ENCODE measurements at regions not wholly inside any gene's neighbourhood (a gene's known extent, or its start where the extent isn't known, plus 50 kb on each side); places are given as distances from the start of the nearest gene placed in this dataset.

DNA sequence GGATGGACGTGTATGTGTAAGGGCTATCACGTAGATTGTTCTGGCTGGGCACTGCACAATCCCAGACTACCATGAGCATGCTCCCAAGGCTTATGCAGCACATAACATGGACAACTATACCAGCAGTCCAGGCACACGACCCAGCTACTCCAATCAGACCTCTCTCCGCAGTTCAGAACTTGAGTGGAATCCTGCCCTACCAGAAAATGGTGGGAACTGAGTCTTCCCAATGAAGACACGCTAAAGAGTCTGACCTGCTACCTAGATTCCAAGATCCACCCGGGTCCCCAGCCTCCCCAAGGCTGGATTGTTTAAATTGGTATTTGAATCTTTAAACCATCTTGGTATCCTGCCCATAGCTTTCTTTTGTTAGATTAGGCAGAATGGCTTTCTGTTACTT is 251.3 kb upstream of the KAZN start:
- Histone ChIP-seq H4K20me1 (ENCODE audit: control insufficient read depth, extremely low read depth, insufficient read depth, low read length) (no peaks in the 10 kb centered on the region), H3K4me2 (ENCODE audit: control insufficient read depth, extremely low read depth, insufficient read depth, low read depth, low read length) (no peak overlapping the region), H2AFZ (ENCODE audit: control insufficient read depth, low read length) (no peak overlapping the region), H3K4me1 (ENCODE audit: control insufficient read depth, extremely low read depth, insufficient read depth, low read length) (no peaks in the 10 kb centered on the region), H3K79me2 (ENCODE audit: control insufficient read depth, insufficient read depth, low read length) (no peaks in the 10 kb centered on the region), H3K27ac (ENCODE audit: control insufficient read depth, insufficient read depth, low read length) (no peak overlapping the region), H3K9me1 (ENCODE audit: control insufficient read depth, extremely low read depth, insufficient read depth, low read length) (no peaks in the 10 kb centered on the region), H3K4me3 (ENCODE audit: control insufficient read depth in 2 of 3, extremely low read depth in 1 of 3, insufficient read depth in 2 of 3, low read depth in 1 of 3, low read length in 3 of 3) (no peak overlapping the region), H3K27me3 (ENCODE audit: control insufficient read depth, extremely low read depth, insufficient read depth, low read length) (no peaks in the 10 kb centered on the region), H3K9me3 (ENCODE audit: control insufficient read depth, low read depth, low read length) (no peaks in the 10 kb centered on the region), H3K36me3 (ENCODE audit: control insufficient read depth in 2 of 2, extremely low read depth in 1 of 2, insufficient read depth in 2 of 2, low read length in 2 of 2) (no peaks in the 10 kb centered on the region), H3K9ac (ENCODE audit: control insufficient read depth, extremely low read depth, insufficient read depth, low read length) (no peak overlapping the region)
- dilution Hi-C loops (cut with MboI; ENCODE audit: extremely low pct_ligation_motif_present, low sequenced_read_pairs), result no loop called here
- FAIRE-seq (no peak), DNase-seq (ENCODE audit: low read depth, low spot score) (no peak)
- no peak for TF ChIP-seq CTCF (optimal IDR thresholded peaks at IDR 0.05 in 1 of 3, IDR thresholded peaks at IDR 0.05 in 1 of 3, conservative IDR thresholded peaks at IDR 0.05 in 1 of 3; ENCODE audit: extremely low read depth in 1 of 3, insufficient read depth in 2 of 3, low read length in 3 of 3)
- TF ChIP-seq EZH2 (IDR thresholded peaks at IDR 0.05; ENCODE audit: low read length), result no peak

GRCh38 chr1:14347776-14348175 is 250.7 kb upstream of the KAZN start:
- Histone ChIP-seq H3K27ac (ENCODE audit: control insufficient read depth, insufficient read depth, low read length) (no peak overlapping the region), H3K4me2 (ENCODE audit: control insufficient read depth, extremely low read depth, insufficient read depth, low read depth, low read length) (no peak overlapping the region), H3K9ac (ENCODE audit: control insufficient read depth, extremely low read depth, insufficient read depth, low read length) (no peak overlapping the region), H3K4me3 (ENCODE audit: control insufficient read depth in 2 of 3, extremely low read depth in 1 of 3, insufficient read depth in 2 of 3, low read depth in 1 of 3, low read length in 3 of 3) (no peak overlapping the region), H3K9me3 (ENCODE audit: control insufficient read depth, low read depth, low read length) (no peaks in the 10 kb centered on the region), H3K79me2 (ENCODE audit: control insufficient read depth, insufficient read depth, low read length) (no peaks in the 10 kb centered on the region), H2AFZ (ENCODE audit: control insufficient read depth, low read length) (no peak overlapping the region), H3K9me1 (ENCODE audit: control insufficient read depth, extremely low read depth, insufficient read depth, low read length) (no peaks in the 10 kb centered on the region), H3K4me1 (ENCODE audit: control insufficient read depth, extremely low read depth, insufficient read depth, low read length) (no peaks in the 10 kb centered on the region), H3K27me3 (ENCODE audit: control insufficient read depth, extremely low read depth, insufficient read depth, low read length) (no peaks in the 10 kb centered on the region), H3K36me3 (ENCODE audit: control insufficient read depth in 2 of 2, extremely low read depth in 1 of 2, insufficient read depth in 2 of 2, low read length in 2 of 2) (no peaks in the 10 kb centered on the region), H4K20me1 (ENCODE audit: control insufficient read depth, extremely low read depth, insufficient read depth, low read length) (no peaks in the 10 kb centered on the region)
- dilution Hi-C loops (cut with MboI; ENCODE audit: extremely low pct_ligation_motif_present, low sequenced_read_pairs), result no loop called here
- TF ChIP-seq CTCF (optimal IDR thresholded peaks at IDR 0.05 in 1 of 3, IDR thresholded peaks at IDR 0.05 in 1 of 3, conservative IDR thresholded peaks at IDR 0.05 in 1 of 3; ENCODE audit: extremely low read depth in 1 of 3, insufficient read depth in 2 of 3, low read length in 3 of 3) (no peak), EZH2 (IDR thresholded peaks at IDR 0.05; ENCODE audit: low read length) (no peak)
- DNase-seq (ENCODE audit: low read depth, low spot score) (no peak), FAIRE-seq (no peak)
